SK-N-MC (cell line): ENCODE measurements at regions not wholly inside any gene's neighbourhood (a gene's known extent, or its start where the extent isn't known, plus 50 kb on each side); places are given as distances from the start of the nearest gene placed in this dataset.

Source experiments
- EZH2 ChIP-seq: fragments of 200-600 bp; sonication (generic); IDR thresholded peaks from one replicate; pipeline ENCODE4 v1.6.1; 2017; ENCODE audit warnings: antibody characterized with exemption
- POLR2AphosphoS5 ChIP-seq: IDR thresholded peaks from 2 replicates; pipeline ENCODE4 v1.6.1; 2012; ENCODE audit warnings: mild to moderate bottlenecking, low read depth, low read length, borderline replicate concordance

- TF ChIP-seq POLR2AphosphoS5 (no peak), EZH2 (no peak)
Measured at GRCh38 chr4:149161247-149161646, 654.4 kb downstream of the IQCM start.
